Ovary (tissue), 7 donors: ENCODE measurements at regions not wholly inside any gene's neighbourhood (a gene's known extent, or its start where the extent isn't known, plus 50 kb on each side); places are given as distances from the start of the nearest gene placed in this dataset.

ENCODE experiments used
- DNase-seq, 5 donors: peaks; one replicate each; pipeline ENCODE4 v3.0.0-alpha.2; 2019 to 2020
- H3K27ac ChIP-seq, 2 donors: fragments of 200-600 bp; one replicate each; pipeline versions ENCODE4 v1.5.1 to v1.8.0; 2019 to 2022
- H3K27me3 ChIP-seq: fragments of 200-600 bp; one replicate; pipeline ENCODE4 v1.8.0; 2022
- H3K36me3 ChIP-seq: fragments of 200-600 bp; sonication (generic); one replicate; pipeline ENCODE4 v1.5.1; 2019
- H3K4me1 ChIP-seq: one replicate; pipeline ENCODE4 v1.8.1; 2013; ENCODE audit warnings: mild to moderate bottlenecking, moderate library complexity; ENCODE audit not compliant: insufficient read depth
- H3K4me3 ChIP-seq: fragments of 200-600 bp; sonication (generic); one replicate; pipeline ENCODE4 v1.5.1; 2017
- H3K9me3 ChIP-seq, 2 donors: fragments of 200-600 bp in 1 of 2; sonication (generic) in 1 of 2; one replicate each; pipeline versions ENCODE4 v1.5.1 to v1.8.1; 2013 to 2019; ENCODE audit warnings: mild to moderate bottlenecking in 1 of 2, moderate library complexity in 1 of 2
- CTCF ChIP-seq, 3 donors: fragments of 450-650 bp in 2 of 3; fragments of 200-600 bp in 1 of 3; IDR thresholded peaks; one replicate each; pipeline versions ENCODE4 v1.5.1 to v1.8.0; 2016 to 2022; ENCODE audit warnings: antibody characterized with exemption in 3 of 3, mild to moderate bottlenecking in 1 of 3
- EP300 ChIP-seq: sonication (generic); formaldehyde crosslinking; IDR thresholded peaks from one replicate; pipeline ENCODE4 v1.6.1; 2017; ENCODE audit warnings: antibody characterized with exemption
- POLR2A ChIP-seq: fragments of 450-650 bp; IDR thresholded peaks from one replicate; pipeline ENCODE4 v1.6.1; 2017; ENCODE audit warnings: antibody characterized with exemption, mild to moderate bottlenecking, moderate library complexity
- WGBS, 3 donors: extraction: QIAGEN DNeasy Blood & Tissue Kit in 1 of 3; methylation state at CpG; one replicate each; pipeline versions ENCODE4 v1.1.5 to v1.1.7; 2013 to 2017; 5-methylcytosine and 5-hydroxymethylcytosine counted together
- intact Hi-C, 4 donors: fragments of 100-400 bp; cut with DNase I; formaldehyde crosslinking; loops; one replicate each; pipeline versions ENCODE4 v1.11.0 to v1.15.1; 2022 to 2023
- donor health status: DM: no; HTN: no; CAD: no; lungs with moderate emphysema.
- donor health status: DM: no; HTN: no; CAD: no.
- donor health status: Bipolar disorder and iron deficiency.
- donor health status: DM: no; HTN: no; CAD: no.
- donor health status: DM: yes; HTN: yes; CAD: no.

GRCh38 chr5:168147106-168147505 lies 144.3 kb upstream of the WWC1 start:
- H3K27ac ChIP-seq: no peak overlapping the region
- no peaks in the 10 kb centered on the region for H3K36me3 ChIP-seq
- no peak overlapping the region for H3K4me3 ChIP-seq
- TF ChIP-seq POLR2A: no peak
- DNase-seq: no peak
- H3K27me3 ChIP-seq: no peaks in the 10 kb centered on the region
- H3K4me1 ChIP-seq: no peaks in the 10 kb centered on the region
- 75 to 82% (median 76%) methylated on average over 8 of the region's 8 CpGs for WGBS, 3 donors
- no peaks in the 10 kb centered on the region for H3K9me3 ChIP-seq
- intact Hi-C loops: no loop called here

GRCh38 chr5:168147568-168148360 lies 143.7 kb upstream of the WWC1 start:
- intact Hi-C loops: no loop called here
- WGBS, 3 donors: 51 to 61% (median 60%) methylated on average over 10 of the region's 10 CpGs
- TF ChIP-seq POLR2A (no peak), EP300 (no peak)
- no peaks in the 10 kb centered on the region for H3K27me3 ChIP-seq
- DNase-seq: no peak
- no peaks in the 10 kb centered on the region for H3K9me3 ChIP-seq
- no peaks in the 10 kb centered on the region for H3K36me3 ChIP-seq
- no peaks in the 10 kb centered on the region for H3K4me1 ChIP-seq
- H3K27ac ChIP-seq: no peak overlapping the region
- no peak overlapping the region for H3K4me3 ChIP-seq

GRCh38 chr5:168151041-168151440 lies 140.4 kb upstream of the WWC1 start:
- intact Hi-C loops: no loop called here
- no peak for TF ChIP-seq CTCF (IDR thresholded peaks at IDR 0.05)
- TF ChIP-seq POLR2A: no peak
- no peak for TF ChIP-seq EP300
- no peak for DNase-seq
- Histone ChIP-seq H3K27me3 (no peaks in the 10 kb centered on the region), H3K36me3 (no peaks in the 10 kb centered on the region), H3K4me1 (no peaks in the 10 kb centered on the region), H3K27ac (no peak overlapping the region), H3K9me3 (no peaks in the 10 kb centered on the region), H3K4me3 (no peak overlapping the region)
- WGBS, 3 donors: 91 to 93% (median 92%) methylated on average over 6 of the region's 6 CpGs

GRCh38 chr5:168152660-168153059 lies 138.8 kb upstream of the WWC1 start:
- intact Hi-C loops: no loop called here
- Histone ChIP-seq H3K36me3 (no peaks in the 10 kb centered on the region), H3K9me3 (no peaks in the 10 kb centered on the region), H3K27ac (no peak overlapping the region), H3K27me3 (no peaks in the 10 kb centered on the region), H3K4me1 (no peaks in the 10 kb centered on the region), H3K4me3 (no peak overlapping the region)
- WGBS, 3 donors: 77 to 89% (median 80%) methylated on average over 3 of the region's 3 CpGs
- no peak for DNase-seq
- TF ChIP-seq EP300 (no peak), POLR2A (no peak), CTCF (IDR thresholded peaks at IDR 0.05) (no peak)

- Histone ChIP-seq H3K4me1 (no peaks in the 10 kb centered on the region), H3K27me3 (no peaks in the 10 kb centered on the region), H3K27ac (no peak overlapping the region), H3K36me3 (no peaks in the 10 kb centered on the region), H3K4me3 (no peak overlapping the region), H3K9me3 (no peaks in the 10 kb centered on the region)
- TF ChIP-seq POLR2A (no peak), EP300 (no peak)
- WGBS, 3 donors: 76 to 80% (median 76%) methylated on average over 7 of the region's 7 CpGs
- DNase-seq: no peak
- intact Hi-C loops: no loop called here
Measured at GRCh38 chr5:168153263-168153875, 138.1 kb upstream of the WWC1 start.

GRCh38 chr5:168153876-168154270 lies 137.6 kb upstream of the WWC1 start:
- Histone ChIP-seq H3K4me3 (no peak overlapping the region), H3K36me3 (no peaks in the 10 kb centered on the region)
- intact Hi-C loops: no loop called here

More at GRCh38 chr5:168153876-168154270, 137.6 kb upstream of the WWC1 start:
- Histone ChIP-seq H3K27me3 (no peaks in the 10 kb centered on the region), H3K27ac (no peak overlapping the region), H3K9me3 (no peaks in the 10 kb centered on the region), H3K4me1 (no peaks in the 10 kb centered on the region)
- TF ChIP-seq POLR2A: no peak
- TF ChIP-seq CTCF (IDR thresholded peaks at IDR 0.05): no peak
- no peak for TF ChIP-seq EP300
- WGBS, 3 donors: 65 to 73% (median 72%) methylated on average over 6 of the region's 6 CpGs
- DNase-seq: no peak
